ENCODE measurements at regions not wholly inside any gene's neighbourhood (a gene's known extent, or its start where the extent isn't known, plus 50 kb on each side); places are given as distances from the start of the nearest gene placed in this dataset.

DNA sequence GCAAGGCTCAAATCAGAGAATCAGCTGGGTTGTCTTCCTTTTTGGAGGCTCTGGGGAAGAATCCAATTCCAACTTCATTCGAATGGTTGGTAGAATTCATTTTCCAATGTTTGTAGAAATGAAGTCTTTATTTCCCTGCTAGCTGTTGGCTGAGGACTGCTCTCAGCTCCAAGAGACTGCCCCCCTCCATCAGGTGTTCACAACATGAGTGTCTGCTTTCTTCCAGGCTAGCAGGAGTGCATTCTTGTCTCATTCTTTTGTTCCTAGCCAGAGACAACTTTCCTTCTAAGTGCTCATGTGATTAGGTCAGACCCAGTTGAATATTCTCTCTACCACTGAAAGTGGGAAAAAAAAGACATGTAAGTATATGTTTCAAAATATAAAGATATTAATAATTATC, 95.2 kb downstream of the HLX start:
- in situ Hi-C loops (cut with HindIII; ENCODE audit: low pct_ligation_motif_present, low pct_unique_long_range_greater_than_20kb, low sequenced_read_pairs) = no loop called here

DNA sequence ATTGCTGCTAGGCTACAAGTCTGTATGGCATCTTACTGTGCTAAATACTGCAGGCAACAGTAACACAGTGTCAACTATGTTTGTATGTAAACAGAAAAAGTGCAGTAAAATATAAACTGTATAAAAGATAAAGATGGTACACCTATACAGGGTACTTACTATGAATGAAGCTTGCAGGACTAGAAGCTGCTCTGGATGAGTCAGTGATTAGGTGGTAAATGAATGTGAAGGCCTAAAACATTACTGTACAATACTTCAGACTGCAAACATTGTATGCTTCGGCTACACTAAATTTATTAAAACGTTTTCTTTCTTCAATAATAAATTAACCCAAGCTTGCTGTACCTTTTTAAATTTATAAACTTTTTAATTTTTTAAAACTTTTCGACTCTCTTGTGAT, 97.1 kb downstream of the HLX start:
- in situ Hi-C loops (cut with HindIII; ENCODE audit: low pct_ligation_motif_present, low pct_unique_long_range_greater_than_20kb, low sequenced_read_pairs) = no loop called here

More for the DNA sequence above, 95.2 kb downstream of the HLX start:
- DNase-seq = no peak

GRCh38 chr1:220979371-220979770, 100.1 kb downstream of the HLX start:
- in situ Hi-C loops (cut with HindIII; ENCODE audit: low pct_ligation_motif_present, low pct_unique_long_range_greater_than_20kb, low sequenced_read_pairs) = no loop called here
- no peak for DNase-seq

More for the DNA sequence above, 97.1 kb downstream of the HLX start:
- no peak for DNase-seq

DNA sequence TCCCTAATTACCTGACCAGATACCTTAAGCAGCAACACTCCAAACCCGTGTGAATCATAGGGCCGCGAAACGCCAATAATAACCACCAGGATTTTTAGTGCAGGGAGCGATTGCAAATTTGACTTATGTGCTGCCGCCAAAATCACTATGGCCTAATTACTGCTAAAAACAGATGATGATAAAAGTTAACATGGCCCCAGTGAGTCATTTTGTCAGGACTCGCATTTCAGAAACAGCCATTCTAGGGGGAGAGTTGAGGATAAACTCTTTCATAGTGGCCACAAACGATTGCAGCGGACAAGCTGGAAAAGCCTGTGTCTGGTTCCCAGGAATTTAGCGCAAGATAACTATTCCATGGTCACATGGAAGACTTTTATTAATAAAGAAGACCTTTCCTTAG, 103.4 kb downstream of the HLX start:
- no peak for DNase-seq
- in situ Hi-C loops (cut with HindIII; ENCODE audit: low pct_ligation_motif_present, low pct_unique_long_range_greater_than_20kb, low sequenced_read_pairs) = no loop called here

DNA sequence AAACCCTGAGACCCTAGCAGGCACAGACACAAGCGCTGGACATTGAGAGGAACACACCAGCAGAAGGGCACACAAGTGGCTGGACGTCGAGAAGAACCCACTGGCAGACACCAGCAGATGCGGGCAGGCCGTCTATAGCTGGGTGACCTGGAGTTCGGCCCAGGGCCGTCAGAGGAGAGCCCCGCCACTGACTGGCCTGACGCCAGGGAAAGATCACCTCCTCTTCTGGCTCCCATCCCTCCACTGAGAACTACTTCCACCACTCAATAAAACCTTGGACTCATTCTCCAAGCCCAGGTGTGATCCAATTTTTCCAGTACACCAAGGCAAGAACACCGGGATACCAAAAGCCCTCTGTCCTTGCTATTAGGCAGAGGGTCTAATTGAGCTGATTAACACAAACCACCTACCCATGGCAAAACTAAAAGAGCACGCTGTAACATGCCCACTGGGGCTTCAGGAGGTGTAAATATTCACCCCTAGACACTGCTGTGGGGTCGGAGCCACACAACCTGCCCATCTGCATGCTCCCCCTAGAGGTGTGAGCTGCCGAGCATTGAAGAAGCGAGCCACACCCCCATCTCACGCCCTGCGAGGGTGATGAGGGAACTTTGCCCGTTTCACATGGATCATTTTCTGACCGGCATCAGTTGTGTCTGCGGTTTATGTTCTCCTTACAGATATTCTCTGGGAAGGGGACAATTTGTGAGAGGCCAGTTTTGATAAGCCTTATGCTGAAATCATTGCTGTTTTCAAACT, 104.8 kb downstream of the HLX start:
- DNase-seq = no peak
- in situ Hi-C loops (cut with HindIII; ENCODE audit: low pct_ligation_motif_present, low pct_unique_long_range_greater_than_20kb, low sequenced_read_pairs) = no loop called here

- in situ Hi-C loops (cut with HindIII; ENCODE audit: low pct_ligation_motif_present, low pct_unique_long_range_greater_than_20kb, low sequenced_read_pairs) = no loop called here
These were observed 111.4 kb downstream of the HLX start for GRCh38 chr1:220990427-220991339.

GRCh38 chr1:220991506-220991905, 112.3 kb downstream of the HLX start:
- no peak for DNase-seq
- in situ Hi-C loops (cut with HindIII; ENCODE audit: low pct_ligation_motif_present, low pct_unique_long_range_greater_than_20kb, low sequenced_read_pairs) = no loop called here

More at GRCh38 chr1:220990427-220991339, 111.4 kb downstream of the HLX start:
- DNase-seq = peak; percentile 45

- DNase-seq = no peak
- in situ Hi-C loops (cut with HindIII; ENCODE audit: low pct_ligation_motif_present, low pct_unique_long_range_greater_than_20kb, low sequenced_read_pairs) = no loop called here
These were observed 112.9 kb downstream of the HLX start for GRCh38 chr1:220991959-220992704.

GRCh38 chr1:220992705-220993052, 113.4 kb downstream of the HLX start:
- DNase-seq = no peak
- in situ Hi-C loops (cut with HindIII; ENCODE audit: low pct_ligation_motif_present, low pct_unique_long_range_greater_than_20kb, low sequenced_read_pairs) = no loop called here

- in situ Hi-C loops (cut with HindIII; ENCODE audit: low pct_ligation_motif_present, low pct_unique_long_range_greater_than_20kb, low sequenced_read_pairs) = no loop called here
- DNase-seq = no peak
These were observed 115.4 kb downstream of the HLX start for GRCh38 chr1:220994671-220995070.

DNA sequence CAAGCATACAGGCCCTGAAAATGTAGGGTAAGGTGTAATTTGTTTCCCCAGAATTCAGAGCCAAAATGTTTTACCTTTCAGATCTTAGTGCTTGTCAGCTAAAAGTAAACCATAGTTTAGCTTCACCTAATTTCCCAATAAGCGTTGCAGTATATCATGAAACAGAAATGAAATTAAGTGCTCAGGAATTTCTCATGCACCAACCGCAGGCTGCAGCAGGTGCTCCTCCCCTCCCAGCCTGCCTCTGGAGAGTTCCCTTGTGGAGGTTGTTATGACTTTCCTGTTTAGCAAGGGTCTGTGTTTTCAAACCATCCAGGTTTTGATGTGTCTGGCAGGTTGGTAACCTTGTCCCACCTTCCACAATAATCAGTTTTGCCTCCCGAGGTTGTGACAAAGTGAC, 118.5 kb downstream of the HLX start:
- in situ Hi-C loops (cut with HindIII; ENCODE audit: low pct_ligation_motif_present, low pct_unique_long_range_greater_than_20kb, low sequenced_read_pairs) = no loop called here
- DNase-seq = no peak

- no peak for DNase-seq
- in situ Hi-C loops (cut with HindIII; ENCODE audit: low pct_ligation_motif_present, low pct_unique_long_range_greater_than_20kb, low sequenced_read_pairs) = no loop called here
These were observed 120.9 kb downstream of the HLX start for GRCh38 chr1:220999872-221000863.

DNA sequence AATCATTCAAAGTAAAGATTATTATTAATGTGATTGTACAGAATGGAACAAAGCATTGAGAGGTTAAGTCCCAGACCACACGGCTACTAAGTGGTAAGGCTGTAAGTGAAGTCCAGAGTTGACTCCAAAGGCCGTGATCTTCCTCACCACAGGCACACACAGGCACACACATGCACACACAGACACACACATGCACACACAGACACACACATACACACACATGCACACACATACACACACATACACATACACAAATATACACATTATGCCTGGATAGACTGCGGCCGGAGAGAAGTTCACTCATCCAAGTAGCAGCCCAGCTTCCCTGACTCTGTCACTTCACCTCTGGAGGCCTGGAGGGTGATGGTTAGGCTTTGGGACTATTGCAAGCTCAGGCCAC, 121.9 kb downstream of the HLX start:
- no peak for DNase-seq
- in situ Hi-C loops (cut with HindIII; ENCODE audit: low pct_ligation_motif_present, low pct_unique_long_range_greater_than_20kb, low sequenced_read_pairs) = no loop called here

DNA sequence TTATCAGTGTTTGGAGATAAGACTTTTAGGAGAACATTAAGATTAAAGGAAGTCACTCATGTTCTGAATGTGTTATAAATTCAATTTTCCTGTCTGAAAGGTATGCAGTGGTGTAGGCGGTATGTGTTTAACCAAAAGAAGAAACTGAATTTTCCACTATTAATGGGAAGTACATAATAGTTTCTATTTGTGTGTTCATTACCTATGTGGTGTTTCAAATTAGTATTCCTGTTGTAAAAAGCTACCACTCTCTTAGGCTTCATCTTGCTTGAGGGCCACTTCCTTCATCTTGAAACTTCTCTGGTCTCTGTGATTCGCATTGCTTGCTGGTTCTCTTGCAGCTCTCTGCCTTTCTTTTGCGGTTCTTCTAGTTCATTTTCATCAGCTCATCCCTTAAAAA, 123.4 kb downstream of the HLX start:
- no peak for DNase-seq
- in situ Hi-C loops (cut with HindIII; ENCODE audit: low pct_ligation_motif_present, low pct_unique_long_range_greater_than_20kb, low sequenced_read_pairs) = no loop called here

DNA sequence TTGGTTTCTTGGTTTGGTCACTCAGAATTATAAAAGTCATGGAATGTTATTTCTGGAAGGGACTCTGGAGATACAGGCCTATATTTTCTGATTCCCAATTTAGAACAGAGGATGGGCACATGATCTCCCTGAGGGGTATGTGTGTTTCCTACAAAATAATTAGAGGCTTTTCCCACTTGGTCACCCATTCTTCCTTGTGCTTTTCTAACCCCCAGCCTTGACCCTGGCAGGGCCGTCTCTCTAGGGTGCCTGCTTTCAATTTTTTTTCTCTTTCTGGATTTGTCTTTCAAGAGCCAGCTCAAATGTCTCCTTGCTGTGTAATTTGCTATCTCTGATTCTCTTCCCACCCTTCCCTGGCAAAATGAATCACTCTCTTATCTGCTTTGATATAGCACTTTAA, 131.9 kb downstream of the HLX start:
- in situ Hi-C loops (cut with HindIII; ENCODE audit: low pct_ligation_motif_present, low pct_unique_long_range_greater_than_20kb, low sequenced_read_pairs) = no loop called here
- DNase-seq = no peak

GRCh38 chr1:221012120-221012519, 132.9 kb downstream of the HLX start:
- in situ Hi-C loops (cut with HindIII; ENCODE audit: low pct_ligation_motif_present, low pct_unique_long_range_greater_than_20kb, low sequenced_read_pairs) = no loop called here
- DNase-seq = no peak

DNA sequence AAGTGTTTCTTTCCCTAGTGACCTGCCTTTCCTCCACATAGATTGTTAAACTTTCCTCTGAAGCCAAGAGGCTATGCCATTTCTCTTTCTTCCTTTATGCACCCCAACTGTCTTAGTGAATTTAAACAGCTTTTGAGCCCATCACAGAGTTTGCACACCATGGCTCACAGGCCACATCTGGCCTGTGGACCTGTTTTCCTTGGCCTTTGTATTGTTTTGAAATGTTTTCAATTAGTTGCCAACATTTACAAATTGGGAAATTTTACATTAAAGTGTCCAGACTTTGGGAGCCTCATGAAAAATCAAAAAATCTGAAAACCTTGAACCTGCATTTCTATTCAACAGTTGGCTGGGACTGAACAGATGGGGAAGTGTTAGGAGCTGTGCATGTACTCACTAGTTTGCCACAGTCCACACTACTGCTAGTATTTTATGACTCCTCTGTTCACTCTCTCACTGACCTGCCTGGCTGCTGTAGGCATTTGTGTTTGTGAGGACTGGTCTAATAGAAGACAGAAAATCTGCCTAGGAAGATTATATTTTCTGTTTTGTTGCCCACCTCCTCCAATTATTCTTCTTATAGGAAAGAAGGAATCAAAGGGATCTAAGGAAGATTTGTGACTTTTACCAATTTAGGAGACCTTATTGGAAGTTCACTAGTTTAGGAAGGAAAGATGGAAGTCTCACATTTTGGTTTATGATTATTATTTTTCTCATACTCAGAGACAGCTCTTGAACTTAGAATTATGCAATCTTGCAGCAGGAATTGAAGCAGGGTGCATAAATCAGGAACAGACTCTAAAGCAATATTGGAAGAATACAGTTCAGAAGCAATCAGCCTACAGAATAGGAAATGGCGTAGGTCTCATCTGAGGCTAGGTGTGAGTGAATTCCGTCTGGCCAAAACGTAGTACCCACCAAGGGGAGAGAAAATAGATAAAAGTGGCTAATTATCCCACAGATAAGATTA, 134.7 kb downstream of the HLX start:
- in situ Hi-C loops (cut with HindIII; ENCODE audit: low pct_ligation_motif_present, low pct_unique_long_range_greater_than_20kb, low sequenced_read_pairs) = no loop called here
- no peak for DNase-seq

Data from ACHN (cell line).